ENCODE measurements at regions not wholly inside any gene's neighbourhood (a gene's known extent, or its start where the extent isn't known, plus 50 kb on each side); places are given as distances from the start of the nearest gene placed in this dataset.
A peak's percentile ranks its signal among the peaks of the same experiment; 100 is the strongest.

DNA sequence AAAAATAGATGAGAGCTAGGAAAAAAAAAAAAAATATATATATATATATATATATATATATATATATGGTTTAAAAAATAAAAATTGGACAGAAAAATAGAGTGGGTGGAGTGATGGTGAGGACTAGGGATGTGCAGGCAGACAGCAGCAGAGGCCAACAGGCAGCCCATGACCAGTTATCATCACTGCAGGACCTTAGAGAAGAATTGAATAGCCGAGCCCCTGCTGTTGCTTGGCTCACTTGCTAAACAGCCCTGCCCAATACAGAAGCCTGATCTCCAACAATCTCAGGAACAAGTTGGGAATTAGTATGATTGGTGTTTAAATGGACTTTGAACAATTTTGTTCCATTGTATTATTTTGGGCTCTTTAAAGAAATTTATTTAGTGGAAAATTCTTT lies 967.5 kb upstream of the PIK3C3 start:
- H3K4me3 Mint-ChIP-seq, result no peak overlapping the region
- WGBS, 2 experiments (ENCODE audit: insufficient coverage in 1 of 2, insufficient read length in 1 of 2), result 56 to 80% methylated on average over 1 of the region's 1 CpG
- Histone ChIP-seq H3K27me3 (ENCODE audit: control insufficient read depth, insufficient read depth, low read length, poor library complexity, severe bottlenecking) (no peaks in the 10 kb centered on the region), H3K9me3 (ENCODE audit: control insufficient read depth, low read length) (no peaks in the 10 kb centered on the region), H3K4me1 (ENCODE audit: control insufficient read depth, insufficient read depth, low read length) (no peaks in the 10 kb centered on the region), H3K36me3 (ENCODE audit: control insufficient read depth, insufficient read depth, low read length) (no peaks in the 10 kb centered on the region), H3K4me3 (ENCODE audit: low read length) (no peak overlapping the region), H3K9ac (ENCODE audit: extremely low read depth, low read length, poor library complexity, severe bottlenecking) (no peak overlapping the region), H3K27ac (ENCODE audit: low read depth, low read length) (no peak overlapping the region)
- no peak overlapping the region for H3K27ac Mint-ChIP-seq
- peaks cover 25% of the 10 kb centered on the region for H3K4me1 Mint-ChIP-seq
- no peaks in the 10 kb centered on the region for H3K36me3 Mint-ChIP-seq (ENCODE audit: low read depth)
- no peaks in the 10 kb centered on the region for H3K27me3 Mint-ChIP-seq (ENCODE audit: insufficient read depth)
- peak; percentile 50 for DNase-seq
- TF ChIP-seq, protein P1, sequence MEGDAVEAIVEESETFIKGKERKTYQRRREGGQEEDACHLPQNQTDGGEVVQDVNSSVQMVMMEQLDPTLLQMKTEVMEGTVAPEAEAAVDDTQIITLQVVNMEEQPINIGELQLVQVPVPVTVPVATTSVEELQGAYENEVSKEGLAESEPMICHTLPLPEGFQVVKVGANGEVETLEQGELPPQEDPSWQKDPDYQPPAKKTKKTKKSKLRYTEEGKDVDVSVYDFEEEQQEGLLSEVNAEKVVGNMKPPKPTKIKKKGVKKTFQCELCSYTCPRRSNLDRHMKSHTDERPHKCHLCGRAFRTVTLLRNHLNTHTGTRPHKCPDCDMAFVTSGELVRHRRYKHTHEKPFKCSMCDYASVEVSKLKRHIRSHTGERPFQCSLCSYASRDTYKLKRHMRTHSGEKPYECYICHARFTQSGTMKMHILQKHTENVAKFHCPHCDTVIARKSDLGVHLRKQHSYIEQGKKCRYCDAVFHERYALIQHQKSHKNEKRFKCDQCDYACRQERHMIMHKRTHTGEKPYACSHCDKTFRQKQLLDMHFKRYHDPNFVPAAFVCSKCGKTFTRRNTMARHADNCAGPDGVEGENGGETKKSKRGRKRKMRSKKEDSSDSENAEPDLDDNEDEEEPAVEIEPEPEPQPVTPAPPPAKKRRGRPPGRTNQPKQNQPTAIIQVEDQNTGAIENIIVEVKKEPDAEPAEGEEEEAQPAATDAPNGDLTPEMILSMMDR (conservative IDR thresholded peaks at IDR 0.05), result no peak
- no peaks in the 10 kb centered on the region for H3K9me3 Mint-ChIP-seq

- no peak overlapping the region for H3K4me3 ChIP-seq (ENCODE audit: low read length)
- no peaks in the 10 kb centered on the region for H3K27me3 Mint-ChIP-seq (ENCODE audit: insufficient read depth)
- H3K9me3 Mint-ChIP-seq, result no peaks in the 10 kb centered on the region
- DNase-seq, result no peak
- no peak overlapping the region for H3K4me3 Mint-ChIP-seq
- no peak overlapping the region for H3K9ac ChIP-seq (ENCODE audit: extremely low read depth, low read length, poor library complexity, severe bottlenecking)
- H3K27me3 ChIP-seq (ENCODE audit: control insufficient read depth, insufficient read depth, low read length, poor library complexity, severe bottlenecking), result no peaks in the 10 kb centered on the region
- H3K4me1 Mint-ChIP-seq, result peaks cover 25% of the 10 kb centered on the region
- H3K36me3 Mint-ChIP-seq (ENCODE audit: low read depth), result no peaks in the 10 kb centered on the region
- H3K9me3 ChIP-seq (ENCODE audit: control insufficient read depth, low read length), result no peaks in the 10 kb centered on the region
- no peaks in the 10 kb centered on the region for H3K36me3 ChIP-seq (ENCODE audit: control insufficient read depth, insufficient read depth, low read length)
- 93 to 97% methylated on average over 3 to 5 of the region's 5 CpGs for WGBS, 2 experiments (ENCODE audit: insufficient coverage in 1 of 2, insufficient read length in 1 of 2)
- H3K4me1 ChIP-seq (ENCODE audit: control insufficient read depth, insufficient read depth, low read length), result no peaks in the 10 kb centered on the region
- H3K27ac ChIP-seq (ENCODE audit: low read depth, low read length), result no peak overlapping the region
- no peak overlapping the region for H3K27ac Mint-ChIP-seq
- TF ChIP-seq, protein P1 (conservative IDR thresholded peaks at IDR 0.05), result no peak
These were observed 969.6 kb upstream of the PIK3C3 start for GRCh38 chr18:40985436-40985835.

GRCh38 chr18:40984856-40985255 lies 970.2 kb upstream of the PIK3C3 start:
- no peak overlapping the region for H3K9ac ChIP-seq (ENCODE audit: extremely low read depth, low read length, poor library complexity, severe bottlenecking)

More at GRCh38 chr18:40984856-40985255, 970.2 kb upstream of the PIK3C3 start:
- TF ChIP-seq, protein P1 (conservative IDR thresholded peaks at IDR 0.05), result no peak
- no peaks in the 10 kb centered on the region for H3K27me3 ChIP-seq (ENCODE audit: control insufficient read depth, insufficient read depth, low read length, poor library complexity, severe bottlenecking)
- H3K4me1 Mint-ChIP-seq, result peaks cover 25% of the 10 kb centered on the region
- H3K4me3 ChIP-seq (ENCODE audit: low read length), result no peak overlapping the region
- no peaks in the 10 kb centered on the region for H3K36me3 Mint-ChIP-seq (ENCODE audit: low read depth)
- H3K4me3 Mint-ChIP-seq, result no peak overlapping the region
- no peaks in the 10 kb centered on the region for H3K36me3 ChIP-seq (ENCODE audit: control insufficient read depth, insufficient read depth, low read length)
- WGBS, 2 experiments (ENCODE audit: insufficient coverage in 1 of 2, insufficient read length in 1 of 2), result 89 to 100% methylated on average over 1 of the region's 1 CpG
- no peak for DNase-seq
- no peaks in the 10 kb centered on the region for H3K9me3 ChIP-seq (ENCODE audit: control insufficient read depth, low read length)
- H3K27me3 Mint-ChIP-seq (ENCODE audit: insufficient read depth), result no peaks in the 10 kb centered on the region
- H3K9me3 Mint-ChIP-seq, result no peaks in the 10 kb centered on the region
- no peak overlapping the region for H3K27ac Mint-ChIP-seq
- H3K4me1 ChIP-seq (ENCODE audit: control insufficient read depth, insufficient read depth, low read length), result no peaks in the 10 kb centered on the region
- H3K27ac ChIP-seq (ENCODE audit: low read depth, low read length), result no peak overlapping the region

All from endodermal cell (in vitro differentiated cells).